GM12878 (cell line): ENCODE measurements at regions not wholly inside any gene's neighbourhood (a gene's known extent, or its start where the extent isn't known, plus 50 kb on each side); places are given as distances from the start of the nearest gene placed in this dataset.

Experiments
- CBFB ChIP-seq: IDR thresholded peaks from 2 replicates; pipeline ENCODE4 v1.6.1; 2016; ENCODE audit warnings: antibody characterized with exemption, low read depth
- CEBPB ChIP-seq, 2 experiments: fragments of 150-350 bp in 1 of 2; IDR thresholded peaks; 2 replicates each; pipeline ENCODE4 v1.6.1; 2012 to 2014; ENCODE audit warnings: low read depth in 2 of 2, low read length in 2 of 2, borderline replicate concordance in 1 of 2, inconsistent platforms in 1 of 2
- CHD2 ChIP-seq: IDR thresholded peaks from 2 replicates; pipeline ENCODE4 v1.6.1; 2011; ENCODE audit warnings: low read depth, low read length, improper control_type of control experiment, borderline replicate concordance
- CTCF ChIP-seq, 3 experiments: IDR thresholded peaks in 2 of 3; conservative IDR thresholded peaks in 1 of 3; 2 replicates each; pipeline ENCODE4 v1.5.1; 2011; ENCODE audit warnings: low read depth in 3 of 3, low read length in 3 of 3, mild to moderate bottlenecking in 3 of 3, control low read depth in 2 of 3, moderate library complexity in 2 of 3, inconsistent platforms in 1 of 3, mixed read lengths in 1 of 3; ENCODE audit not compliant: control insufficient read depth in 2 of 3, insufficient read depth in 1 of 3; ENCODE audit errors: extremely low read depth in 1 of 3
- EP300 ChIP-seq, 2 experiments: fragments of 150-350 bp in 1 of 2; IDR thresholded peaks; 2 replicates each; pipeline ENCODE4 v1.6.1; 2011 to 2012; ENCODE audit warnings: low read depth in 2 of 2, low read length in 2 of 2, borderline replicate concordance in 1 of 2, improper control_type of control experiment in 1 of 2, inconsistent platforms in 1 of 2; ENCODE audit not compliant: control insufficient read depth in 1 of 2
- EZH2 ChIP-seq: IDR thresholded peaks from 2 replicates; pipeline ENCODE4 v1.6.1; 2012; ENCODE audit warnings: low read depth, mild to moderate bottlenecking, control low read depth, inconsistent platforms, low read length, borderline replicate concordance; ENCODE audit not compliant: control insufficient read depth
- PAX5 ChIP-seq: IDR thresholded peaks from 2 replicates; pipeline ENCODE4 v1.6.1; 2011; ENCODE audit warnings: low read depth, low read length, borderline replicate concordance
- POLR2A ChIP-seq: IDR thresholded peaks from 2 replicates; pipeline ENCODE4 v1.6.1; 2011; ENCODE audit warnings: low read depth, mild to moderate bottlenecking, low read length
- POLR2AphosphoS5 ChIP-seq: IDR thresholded peaks from 2 replicates; pipeline ENCODE4 v1.6.1; 2011; ENCODE audit warnings: mild to moderate bottlenecking, low read length, inconsistent platforms
- RAD21 ChIP-seq: IDR thresholded peaks from 2 replicates; pipeline ENCODE4 v1.6.1; 2011; ENCODE audit warnings: mild to moderate bottlenecking, low read depth, low read length, moderate library complexity; ENCODE audit not compliant: insufficient read depth
- REST ChIP-seq: IDR thresholded peaks from 2 replicates; pipeline ENCODE4 v1.6.1; 2012; ENCODE audit warnings: mild to moderate bottlenecking, low read depth, low read length
- TAF1 ChIP-seq: IDR thresholded peaks from 2 replicates; pipeline ENCODE4 v1.6.1; 2011; ENCODE audit warnings: mild to moderate bottlenecking, low read depth, low read length, borderline replicate concordance
- YY1 ChIP-seq: IDR thresholded peaks from 2 replicates; pipeline ENCODE4 v1.6.1; 2011; ENCODE audit warnings: low read depth, mild to moderate bottlenecking, low read length

GRCh38 chr16:79381603-79382042, 218.9 kb downstream of the MAF start:
- TF ChIP-seq CEBPB (IDR thresholded peaks at IDR 0.05; ENCODE audit: borderline replicate concordance in 1 of 2, low read depth in 2 of 2, low read length in 2 of 2) (no peak), PAX5 (no peak), POLR2A (no peak), YY1 (no peak), CBFB (no peak), TAF1 (no peak), EZH2 (no peak), POLR2AphosphoS5 (no peak), REST (no peak), RAD21 (no peak), CTCF (IDR thresholded peaks at IDR 0.05 in 2 of 3, conservative IDR thresholded peaks at IDR 0.05 in 1 of 3; ENCODE audit: control insufficient read depth in 2 of 3, extremely low read depth in 1 of 3, insufficient read depth in 1 of 3, low read depth in 3 of 3, low read length in 3 of 3) (no peak), CHD2 (no peak), EP300 (IDR thresholded peaks at IDR 0.05; ENCODE audit: borderline replicate concordance in 1 of 2, control insufficient read depth in 1 of 2, low read depth in 2 of 2, low read length in 2 of 2) (no peak)
